GM23338 (cell line): ENCODE measurements at regions not wholly inside any gene's neighbourhood (a gene's known extent, or its start where the extent isn't known, plus 50 kb on each side); places are given as distances from the start of the nearest gene placed in this dataset.

Source experiments
- ATAC-seq: fragments of 200-7000 bp; cut with Tn5 transposase; 3 replicates; pipeline ENCODE4 v1.9.1; 2020
- DNase-seq: peaks from one replicate; pipeline ENCODE4 v3.0.0-alpha.2; 2015; ENCODE audit warnings: low spot score
- H2AFZ ChIP-seq: fragments of 200-600 bp; sonication (generic); 2 replicates; pipeline ENCODE4 v1.8.0; 2016; ENCODE audit warnings: antibody characterized with exemption, mild to moderate bottlenecking, moderate library complexity
- H3F3A ChIP-seq: fragments of 200-600 bp; sonication (generic); replicated peaks from 2 replicates; pipeline ENCODE4 v1.8.0; 2017; ENCODE audit warnings: antibody characterized with exemption, mixed run types, low read depth
- H3K27ac ChIP-seq: fragments of 200-600 bp; sonication (generic); 2 replicates; pipeline ENCODE4 v1.6.1; 2016; ENCODE audit warnings: low read depth
- H3K27me3 ChIP-seq: fragments of 200-600 bp; sonication (generic); 2 replicates; pipeline ENCODE4 v1.8.0; 2016; ENCODE audit warnings: mild to moderate bottlenecking, mixed run types, moderate library complexity; ENCODE audit not compliant: insufficient read depth
- H3K36me3 ChIP-seq: fragments of 200-600 bp; sonication (generic); 2 replicates; pipeline ENCODE4 v1.8.0; 2016; ENCODE audit warnings: mild to moderate bottlenecking; ENCODE audit not compliant: insufficient read depth
- H3K4me1 ChIP-seq: fragments of 200-600 bp; sonication (generic); 2 replicates; pipeline ENCODE4 v1.8.0; 2016; ENCODE audit warnings: mild to moderate bottlenecking, moderate library complexity; ENCODE audit not compliant: insufficient read depth
- H3K4me2 ChIP-seq: fragments of 200-600 bp; sonication (generic); 2 replicates; pipeline ENCODE4 v1.7.1; 2017; ENCODE audit warnings: mixed run types
- H3K4me3 ChIP-seq: fragments of 200-600 bp; sonication (generic); 2 replicates; pipeline ENCODE4 v1.6.1; 2016; ENCODE audit warnings: mixed run types
- H3K79me2 ChIP-seq: fragments of 200-600 bp; sonication (generic); replicated peaks from 2 replicates; pipeline ENCODE4 v1.8.0; 2017; ENCODE audit warnings: mild to moderate bottlenecking; ENCODE audit not compliant: insufficient read depth
- H3K9me2 ChIP-seq: fragments of 200-600 bp; sonication (generic); 2 replicates; pipeline ENCODE4 v1.8.0; 2017; ENCODE audit not compliant: insufficient read depth
- H4K20me1 ChIP-seq: fragments of 200-600 bp; sonication (generic); replicated peaks from 2 replicates; pipeline ENCODE4 v1.8.0; 2017; ENCODE audit warnings: mild to moderate bottlenecking; ENCODE audit not compliant: insufficient read depth
- H3K27ac Mint-ChIP-seq: 2 replicates; pipeline ENCODE4 v1.8.0; 2020; ENCODE audit warnings: inconsistent platforms, mild to moderate bottlenecking, moderate library complexity, mixed read lengths
- H3K27me3 Mint-ChIP-seq: 3 replicates; pipeline ENCODE4 v1.8.0; 2022; ENCODE audit warnings: low read depth, mild to moderate bottlenecking, moderate library complexity, mixed read lengths, inconsistent platforms; ENCODE audit not compliant: insufficient read depth, poor library complexity
- H3K36me3 Mint-ChIP-seq: 3 replicates; pipeline ENCODE4 v1.8.0; 2021; ENCODE audit warnings: low read depth, mild to moderate bottlenecking, inconsistent platforms, moderate library complexity, mixed read lengths
- H3K4me1 Mint-ChIP-seq: 3 replicates; pipeline ENCODE4 v1.8.0; 2020; ENCODE audit warnings: mild to moderate bottlenecking, inconsistent platforms, mixed read lengths
- H3K4me3 Mint-ChIP-seq: 3 replicates; pipeline ENCODE4 v1.8.0; 2021; ENCODE audit warnings: moderate library complexity, mild to moderate bottlenecking, inconsistent platforms, mixed read lengths
- H3K9me3 Mint-ChIP-seq: 3 replicates; pipeline ENCODE4 v1.8.0; 2020; ENCODE audit warnings: moderate library complexity, mild to moderate bottlenecking, inconsistent platforms, mixed read lengths
- ETS1 ChIP-seq: IDR thresholded peaks from 2 replicates; pipeline ENCODE4 v1.6.1; 2016; ENCODE audit warnings: antibody characterized with exemption
- EZH2 ChIP-seq: fragments of 200-600 bp; sonication (generic); IDR thresholded peaks from one replicate; pipeline ENCODE4 v1.8.0; 2017; ENCODE audit warnings: antibody characterized with exemption, mild to moderate bottlenecking, low read depth; ENCODE audit not compliant: unreplicated experiment
- EZH2phosphoT487 ChIP-seq: fragments of 200-600 bp; sonication (generic); IDR thresholded peaks from one replicate; pipeline ENCODE4 v1.8.1; 2018; ENCODE audit warnings: antibody characterized with exemption; ENCODE audit not compliant: unreplicated experiment
- JUNB ChIP-seq: IDR thresholded peaks from one replicate; pipeline ENCODE4 v1.6.1; 2016; ENCODE audit warnings: antibody characterized with exemption; ENCODE audit not compliant: unreplicated experiment
- POLR2AphosphoS5 ChIP-seq: IDR thresholded peaks from 2 replicates; pipeline ENCODE4 v1.6.1; 2016; ENCODE audit warnings: antibody characterized with exemption, low read depth
- STAT1 ChIP-seq: IDR thresholded peaks from one replicate; pipeline ENCODE4 v1.6.1; 2016; ENCODE audit warnings: antibody characterized with exemption; ENCODE audit not compliant: unreplicated experiment
- ZNF114 ChIP-seq: fragments of 250-450 bp; sonication (Bioruptor Pico); IDR thresholded peaks from 2 replicates; pipeline ENCODE4 v1.5.0; 2020; ENCODE audit warnings: mild to moderate bottlenecking, moderate library complexity
- ZNF331 ChIP-seq: fragments of 250-450 bp; sonication (Bioruptor Pico); IDR thresholded peaks from 2 replicates; pipeline ENCODE4 v1.5.0; 2020; ENCODE audit warnings: low read depth, mild to moderate bottlenecking, moderate library complexity
- ZNF462 ChIP-seq: fragments of 250-450 bp; sonication (Bioruptor Pico); IDR thresholded peaks from 2 replicates; pipeline ENCODE4 v1.5.0; 2020; ENCODE audit warnings: mild to moderate bottlenecking, moderate library complexity
- TF ChIP-seq, protein P1 (sequence below): IDR thresholded peaks from one replicate; pipeline ENCODE4 v1.6.1; 2018; ENCODE audit warnings: antibody characterized with exemption; ENCODE audit not compliant: unreplicated experiment
- TF ChIP-seq, protein P2 (sequence below), 2 experiments: fragments of 200-600 bp in 1 of 2; sonication (generic) in 1 of 2; conservative IDR thresholded peaks; 2 replicates each; pipeline versions ENCODE4 v1.5.1 to v1.6.1; 2016 to 2017; ENCODE audit warnings: antibody characterized with exemption in 2 of 2, low read depth in 2 of 2, mild to moderate bottlenecking in 2 of 2, moderate library complexity in 1 of 2

DNA sequence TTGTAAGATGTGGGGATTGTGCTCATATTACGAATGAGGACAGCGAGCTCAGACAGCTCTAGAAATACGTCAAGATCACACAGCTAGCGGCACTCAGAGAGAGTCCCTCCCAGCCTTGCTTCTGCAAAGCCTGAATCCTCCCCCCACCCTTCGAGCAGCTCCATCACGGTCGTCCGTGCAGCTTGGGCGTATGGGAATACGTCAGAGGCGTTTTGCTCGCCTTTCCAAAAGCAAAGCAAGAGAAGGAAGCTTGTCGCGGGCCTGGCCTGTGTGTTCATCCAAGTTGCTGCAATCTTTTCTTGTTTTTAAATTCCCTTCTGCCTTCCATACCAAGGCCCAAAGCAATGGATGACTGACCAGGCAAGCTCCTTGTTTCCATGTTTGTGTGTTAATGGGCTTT is 125.5 kb upstream of the IRF2BP2 start:
- peak overlapping the region; percentile 19; the same call in 1 of the 2 replicates for H3K27ac Mint-ChIP-seq
- no peaks in the 10 kb centered on the region for H3K36me3 Mint-ChIP-seq
- Histone ChIP-seq H2AFZ (peak overlapping the region; percentile 85), H3K4me2 (no peak overlapping the region), H3K4me3 (no peak overlapping the region), H3K27ac (no peak overlapping the region), H3F3A (no peaks in the 10 kb centered on the region), H4K20me1 (no peaks in the 10 kb centered on the region), H3K79me2 (no peaks in the 10 kb centered on the region), H3K4me1 (no peaks in the 10 kb centered on the region; the same call in 1 of the 2 replicates), H3K9me2 (no peaks in the 10 kb centered on the region), H3K27me3 (no peaks in the 10 kb centered on the region), H3K36me3 (no peaks in the 10 kb centered on the region)
- H3K27me3 Mint-ChIP-seq: peaks cover 12% of the 10 kb centered on the region
- H3K4me3 Mint-ChIP-seq: no peak overlapping the region
- DNase-seq (no peak), ATAC-seq (no peak)
- H3K9me3 Mint-ChIP-seq: no peaks in the 10 kb centered on the region
- no peak for TF ChIP-seq ZNF462 (CRISPR knock-in tag)
- no peak for TF ChIP-seq STAT1
- TF ChIP-seq EZH2phosphoT487: no peak
- no peak for TF ChIP-seq ZNF114
- TF ChIP-seq ETS1: no peak
- no peak for TF ChIP-seq POLR2AphosphoS5
- TF ChIP-seq EZH2: no peak
- TF ChIP-seq ZNF331: no peak
- TF ChIP-seq, protein P1, sequence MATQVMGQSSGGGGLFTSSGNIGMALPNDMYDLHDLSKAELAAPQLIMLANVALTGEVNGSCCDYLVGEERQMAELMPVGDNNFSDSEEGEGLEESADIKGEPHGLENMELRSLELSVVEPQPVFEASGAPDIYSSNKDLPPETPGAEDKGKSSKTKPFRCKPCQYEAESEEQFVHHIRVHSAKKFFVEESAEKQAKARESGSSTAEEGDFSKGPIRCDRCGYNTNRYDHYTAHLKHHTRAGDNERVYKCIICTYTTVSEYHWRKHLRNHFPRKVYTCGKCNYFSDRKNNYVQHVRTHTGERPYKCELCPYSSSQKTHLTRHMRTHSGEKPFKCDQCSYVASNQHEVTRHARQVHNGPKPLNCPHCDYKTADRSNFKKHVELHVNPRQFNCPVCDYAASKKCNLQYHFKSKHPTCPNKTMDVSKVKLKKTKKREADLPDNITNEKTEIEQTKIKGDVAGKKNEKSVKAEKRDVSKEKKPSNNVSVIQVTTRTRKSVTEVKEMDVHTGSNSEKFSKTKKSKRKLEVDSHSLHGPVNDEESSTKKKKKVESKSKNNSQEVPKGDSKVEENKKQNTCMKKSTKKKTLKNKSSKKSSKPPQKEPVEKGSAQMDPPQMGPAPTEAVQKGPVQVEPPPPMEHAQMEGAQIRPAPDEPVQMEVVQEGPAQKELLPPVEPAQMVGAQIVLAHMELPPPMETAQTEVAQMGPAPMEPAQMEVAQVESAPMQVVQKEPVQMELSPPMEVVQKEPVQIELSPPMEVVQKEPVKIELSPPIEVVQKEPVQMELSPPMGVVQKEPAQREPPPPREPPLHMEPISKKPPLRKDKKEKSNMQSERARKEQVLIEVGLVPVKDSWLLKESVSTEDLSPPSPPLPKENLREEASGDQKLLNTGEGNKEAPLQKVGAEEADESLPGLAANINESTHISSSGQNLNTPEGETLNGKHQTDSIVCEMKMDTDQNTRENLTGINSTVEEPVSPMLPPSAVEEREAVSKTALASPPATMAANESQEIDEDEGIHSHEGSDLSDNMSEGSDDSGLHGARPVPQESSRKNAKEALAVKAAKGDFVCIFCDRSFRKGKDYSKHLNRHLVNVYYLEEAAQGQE: no peak
- TF ChIP-seq, protein P2, sequence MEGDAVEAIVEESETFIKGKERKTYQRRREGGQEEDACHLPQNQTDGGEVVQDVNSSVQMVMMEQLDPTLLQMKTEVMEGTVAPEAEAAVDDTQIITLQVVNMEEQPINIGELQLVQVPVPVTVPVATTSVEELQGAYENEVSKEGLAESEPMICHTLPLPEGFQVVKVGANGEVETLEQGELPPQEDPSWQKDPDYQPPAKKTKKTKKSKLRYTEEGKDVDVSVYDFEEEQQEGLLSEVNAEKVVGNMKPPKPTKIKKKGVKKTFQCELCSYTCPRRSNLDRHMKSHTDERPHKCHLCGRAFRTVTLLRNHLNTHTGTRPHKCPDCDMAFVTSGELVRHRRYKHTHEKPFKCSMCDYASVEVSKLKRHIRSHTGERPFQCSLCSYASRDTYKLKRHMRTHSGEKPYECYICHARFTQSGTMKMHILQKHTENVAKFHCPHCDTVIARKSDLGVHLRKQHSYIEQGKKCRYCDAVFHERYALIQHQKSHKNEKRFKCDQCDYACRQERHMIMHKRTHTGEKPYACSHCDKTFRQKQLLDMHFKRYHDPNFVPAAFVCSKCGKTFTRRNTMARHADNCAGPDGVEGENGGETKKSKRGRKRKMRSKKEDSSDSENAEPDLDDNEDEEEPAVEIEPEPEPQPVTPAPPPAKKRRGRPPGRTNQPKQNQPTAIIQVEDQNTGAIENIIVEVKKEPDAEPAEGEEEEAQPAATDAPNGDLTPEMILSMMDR (conservative IDR thresholded peaks at IDR 0.05; ENCODE audit: low read depth in 2 of 2): no peak
- no peak for TF ChIP-seq JUNB
- H3K4me1 Mint-ChIP-seq: peaks cover 23% of the 10 kb centered on the region
